GM21423 (cell line): ENCODE measurements at regions not wholly inside any gene's neighbourhood (a gene's known extent, or its start where the extent isn't known, plus 50 kb on each side); places are given as distances from the start of the nearest gene placed in this dataset.

Source experiments
- ATAC-seq: cut with Tn5 transposase; IDR thresholded peaks from one replicate; pipeline ENCODE4 v1.9.1; 2021; ENCODE audit warnings: mild to moderate bottlenecking, moderate library complexity; ENCODE audit not compliant: unreplicated experiment

DNA sequence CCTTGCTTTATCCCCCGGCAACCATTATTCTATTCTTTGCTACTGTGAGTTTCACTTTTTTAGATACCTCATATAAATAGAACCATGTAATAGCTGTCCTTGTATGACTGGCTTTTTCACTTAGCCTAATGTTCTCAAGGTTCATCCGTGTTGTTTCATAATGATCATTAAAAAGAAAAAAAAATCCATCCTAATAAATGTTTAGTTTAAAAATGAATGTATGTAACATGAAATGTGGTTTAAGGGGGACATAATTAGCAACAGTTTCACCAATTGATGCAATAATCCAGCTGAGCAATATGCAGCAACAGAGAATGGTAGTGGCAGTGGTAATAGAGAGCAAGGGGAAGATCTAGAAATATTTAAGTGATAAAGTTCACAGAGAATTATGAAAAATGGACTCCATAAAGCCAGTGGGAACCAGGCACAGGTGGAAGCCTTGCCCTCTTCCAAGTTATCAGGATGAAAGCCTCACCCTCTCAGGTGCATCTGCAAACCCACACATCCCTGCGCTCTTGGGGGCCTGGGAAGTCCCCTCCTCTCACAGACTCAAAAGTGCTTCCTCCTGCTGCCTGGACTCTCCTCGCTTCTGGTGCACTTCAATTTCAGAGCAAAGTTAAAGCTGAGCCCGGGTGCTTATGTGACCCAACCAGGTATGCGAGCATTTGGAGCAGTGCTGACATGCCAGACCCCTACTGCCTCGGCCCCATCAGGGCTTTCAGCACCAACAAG lies 1403.3 kb upstream of the SLC39A10 start:
- no peak for ATAC-seq

DNA sequence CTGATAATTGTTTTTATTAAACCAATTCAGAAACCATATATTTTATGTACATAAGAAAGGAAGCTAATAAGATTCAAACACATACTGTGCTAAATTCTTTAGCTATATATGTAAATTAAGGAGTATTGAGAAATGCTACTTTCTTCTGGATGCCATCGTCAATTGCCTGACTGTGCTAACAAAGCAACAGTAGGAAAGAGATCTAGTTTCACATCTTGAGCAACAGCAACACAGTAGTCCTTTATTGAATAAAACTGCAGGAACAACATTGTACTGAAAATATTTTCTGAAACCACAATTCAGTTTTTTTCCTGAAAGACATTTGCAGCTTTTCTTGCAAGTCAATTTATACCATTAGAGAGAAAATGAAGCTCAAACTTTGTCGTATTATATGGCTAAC lies 1404.9 kb upstream of the SLC39A10 start:
- no peak for ATAC-seq

DNA sequence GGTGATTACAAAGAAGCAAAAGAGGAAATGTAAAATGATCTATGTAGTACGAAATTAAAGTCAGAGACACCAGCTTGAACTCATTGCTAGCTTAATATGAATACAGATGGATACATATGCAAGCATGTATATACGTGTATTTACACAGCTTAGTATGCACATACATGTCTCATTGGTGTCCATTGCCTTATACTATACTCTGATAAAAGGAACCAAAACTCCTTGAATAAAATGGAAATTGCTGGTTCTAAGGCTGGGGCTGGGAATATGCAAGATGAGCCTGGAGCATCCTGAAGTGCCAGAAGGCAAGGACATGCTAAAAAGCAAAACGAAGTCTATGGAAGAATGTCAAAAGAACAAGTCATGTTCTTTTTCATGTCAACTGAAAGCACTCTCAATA lies 1424.4 kb upstream of the SLC39A10 start:
- no peak for ATAC-seq

- no peak for ATAC-seq
Observed at GRCh38 chr2:194223218-194223617, 1433.8 kb upstream of the SLC39A10 start.

GRCh38 chr2:194214192-194214591 lies 1442.8 kb upstream of the SLC39A10 start:
- ATAC-seq = no peak

- no peak for ATAC-seq
Observed at GRCh38 chr2:194205568-194206227, 1451.3 kb upstream of the SLC39A10 start.

DNA sequence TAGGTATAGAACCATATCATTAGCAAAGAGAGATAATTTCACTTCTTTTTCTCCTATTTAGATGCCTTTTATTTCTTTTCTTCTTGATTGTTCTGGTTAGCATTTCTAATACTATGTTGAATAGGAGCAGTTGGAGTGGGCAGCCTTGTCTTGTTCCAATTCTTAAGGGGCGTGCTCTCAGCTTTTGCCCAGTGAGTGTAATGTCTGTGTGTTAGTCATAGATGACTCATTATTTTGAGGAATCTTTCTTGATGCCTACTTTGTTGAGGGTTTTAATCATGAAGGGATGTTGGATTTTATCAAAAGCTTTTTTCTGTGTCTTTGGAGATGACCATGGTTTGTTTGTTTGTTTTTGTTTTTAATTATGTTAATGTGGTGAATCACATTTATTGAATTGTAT lies 1453.1 kb upstream of the SLC39A10 start:
- ATAC-seq = no peak

- no peak for ATAC-seq
Observed at GRCh38 chr2:194182888-194183287, 1474.1 kb upstream of the SLC39A10 start.

- no peak for ATAC-seq
Observed at GRCh38 chr2:194176134-194176533, 1480.9 kb upstream of the SLC39A10 start.

DNA sequence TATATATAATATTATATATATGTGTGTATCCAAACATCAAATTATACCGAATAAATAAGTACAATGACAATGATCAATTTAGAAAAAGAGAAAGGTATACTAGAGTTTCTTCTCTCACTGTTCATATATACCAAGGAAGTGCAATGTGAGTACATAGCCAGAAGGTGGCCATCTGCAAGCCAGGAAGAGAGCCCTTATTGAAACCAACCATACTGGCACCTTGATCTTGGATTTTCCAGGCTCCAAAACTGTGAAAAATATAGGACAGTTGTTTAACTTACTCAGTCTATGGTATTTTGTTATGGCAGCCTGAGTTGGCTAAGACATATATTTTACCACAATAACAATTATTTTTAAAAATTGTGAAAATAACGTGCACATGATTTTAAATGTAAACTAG lies 1490.2 kb upstream of the SLC39A10 start:
- ATAC-seq = peak; percentile 92

DNA sequence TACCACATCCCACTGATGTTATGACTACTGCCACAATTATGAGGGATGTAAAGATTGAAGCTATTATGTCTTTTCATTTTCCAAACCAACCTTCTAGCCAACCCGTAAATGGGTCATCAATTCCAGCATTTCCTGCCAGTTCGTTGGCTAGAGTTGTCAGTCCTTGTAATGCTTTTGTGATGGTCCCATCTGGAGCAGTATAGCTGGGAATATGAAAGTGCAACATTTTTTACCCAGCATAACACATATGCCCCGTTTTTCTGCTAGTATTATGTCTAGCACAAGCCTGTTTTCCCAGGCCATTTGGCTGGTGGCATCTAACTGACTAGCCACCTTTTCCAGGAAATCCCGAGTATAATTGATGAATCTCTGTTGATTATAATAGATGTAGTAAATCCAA lies 1501.6 kb upstream of the SLC39A10 start:
- no peak for ATAC-seq

- no peak for ATAC-seq
Observed at GRCh38 chr2:194151231-194151630, 1505.8 kb upstream of the SLC39A10 start.

DNA sequence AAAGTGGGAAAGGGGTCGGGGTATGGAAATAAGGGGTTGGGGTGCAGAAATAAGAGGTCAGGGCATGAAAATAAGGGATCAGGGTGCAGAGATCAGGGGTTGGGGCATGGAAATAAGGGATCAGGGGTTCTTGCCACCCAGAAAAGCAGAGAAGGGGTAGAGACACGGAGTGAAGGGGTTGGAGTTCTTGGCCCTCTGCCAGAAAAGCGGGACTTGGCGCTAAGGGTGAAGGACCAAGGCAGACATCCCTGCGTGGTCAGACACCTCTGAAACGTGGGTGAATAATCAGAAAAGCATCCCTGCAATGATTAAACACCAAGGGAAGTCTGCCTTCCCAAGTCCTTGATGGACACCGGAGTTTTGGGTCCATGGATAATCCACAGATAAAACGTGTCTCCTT lies 1521.6 kb upstream of the SLC39A10 start:
- no peak for ATAC-seq

DNA sequence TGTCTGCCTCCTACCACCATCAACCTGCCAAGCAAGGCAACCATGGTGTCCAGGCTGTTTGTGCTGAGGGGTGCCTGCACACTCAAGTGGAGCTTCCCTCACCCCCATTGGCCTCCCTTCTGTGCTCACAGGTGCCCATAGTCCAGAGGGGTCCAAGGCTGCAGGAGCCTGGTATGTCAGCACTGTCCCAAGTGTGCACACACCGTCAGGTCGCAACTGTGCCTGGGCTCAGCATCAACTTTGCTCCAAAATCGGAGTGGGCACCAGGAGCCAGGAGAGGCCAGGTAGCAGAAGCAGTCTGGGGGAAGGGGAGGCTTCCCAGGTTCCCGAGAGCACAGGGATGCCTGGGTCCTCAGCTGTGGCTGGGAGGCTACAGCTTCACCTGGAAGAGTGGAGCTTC lies 1528.2 kb upstream of the SLC39A10 start:
- no peak for ATAC-seq

GRCh38 chr2:194126418-194126817 lies 1530.6 kb upstream of the SLC39A10 start:
- ATAC-seq = no peak

- no peak for ATAC-seq
Observed at GRCh38 chr2:194116861-194117260, 1540.2 kb upstream of the SLC39A10 start.

- ATAC-seq = no peak
Observed at GRCh38 chr2:194105358-194105757, 1551.7 kb upstream of the SLC39A10 start.

DNA sequence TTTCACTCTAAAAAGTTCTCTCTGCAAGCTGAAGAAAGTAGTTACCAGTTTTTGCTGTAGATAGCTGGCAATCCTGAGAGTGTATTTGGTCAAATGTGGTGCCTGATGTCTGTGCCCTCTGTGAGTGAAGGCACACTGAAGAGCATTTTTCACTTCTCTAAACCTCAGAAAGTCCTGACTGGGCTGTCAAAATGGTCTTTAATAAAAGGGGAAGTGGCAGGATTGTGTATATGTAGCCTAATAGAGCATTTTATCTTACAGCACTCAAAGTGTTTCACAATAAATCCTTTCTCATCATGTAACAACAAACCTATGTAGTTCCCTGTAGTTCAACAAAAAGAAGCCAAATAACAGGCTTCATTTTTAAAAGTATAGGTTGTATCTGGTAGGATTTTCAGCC lies 1552.3 kb upstream of the SLC39A10 start:
- ATAC-seq = peak; percentile 97

DNA sequence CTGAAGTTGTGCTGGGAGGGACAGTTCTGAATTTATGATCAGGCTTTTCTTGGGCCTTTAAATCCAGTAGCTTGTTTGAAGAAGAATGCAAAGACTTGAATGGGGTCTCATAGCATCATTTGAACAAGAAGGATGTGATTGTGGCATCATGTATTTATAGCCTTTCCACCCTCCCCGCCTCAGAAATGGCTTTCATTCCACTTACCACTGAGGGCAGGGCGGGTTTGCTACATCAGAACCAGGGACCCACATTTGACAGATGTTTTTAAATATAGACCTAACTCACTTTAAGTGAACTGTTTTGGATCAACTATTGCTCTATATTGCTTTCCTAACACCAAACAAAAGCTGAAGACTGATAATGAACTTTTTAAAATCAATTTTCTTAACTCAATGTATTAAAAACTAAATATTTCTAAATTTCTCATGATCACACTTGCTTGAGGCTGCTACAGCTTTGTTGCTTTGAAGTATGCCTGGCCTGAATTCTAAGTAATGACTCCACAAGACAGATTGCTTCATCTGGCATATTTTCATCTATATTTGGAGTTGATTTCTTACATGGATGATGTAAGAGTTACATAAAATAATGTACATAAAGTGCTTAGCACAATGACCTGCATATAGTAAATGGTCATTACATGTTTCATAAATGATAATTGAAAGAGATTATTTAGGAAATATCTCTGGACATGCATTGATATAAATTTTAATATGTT lies 1552.9 kb upstream of the SLC39A10 start:
- peak; percentile 4 for ATAC-seq

- no peak for ATAC-seq
Observed at GRCh38 chr2:194102546-194102945, 1554.5 kb upstream of the SLC39A10 start.

DNA sequence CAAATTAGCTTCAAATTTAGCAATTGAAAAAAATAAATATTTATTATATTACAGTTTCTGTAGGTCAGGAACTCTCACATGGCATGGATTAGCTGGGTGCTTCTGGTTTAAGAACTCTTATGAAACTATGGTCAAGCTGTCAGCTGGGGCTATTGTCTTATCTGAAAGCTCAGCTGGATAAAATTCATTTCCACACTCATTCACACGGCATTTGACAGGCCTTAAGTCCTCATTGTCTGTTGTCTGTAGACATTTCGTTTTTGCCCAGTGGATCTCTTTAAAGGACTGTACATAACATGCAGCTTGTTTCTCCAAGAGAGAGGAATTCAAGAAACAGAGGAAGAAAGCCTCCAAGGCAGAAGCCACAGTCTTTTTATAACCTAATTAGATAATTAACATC lies 1556.8 kb upstream of the SLC39A10 start:
- no peak for ATAC-seq

GRCh38 chr2:194096402-194096801 lies 1560.6 kb upstream of the SLC39A10 start:
- no peak for ATAC-seq
